Left ventricle myocardium superior (tissue), 1 donor: ENCODE measurements at regions not wholly inside any gene's neighbourhood (a gene's known extent, or its start where the extent isn't known, plus 50 kb on each side); places are given as distances from the start of the nearest gene placed in this dataset.

Experiments used
- ATAC-seq: fragments of 200-7000 bp; cut with Tn5 transposase; one replicate; pipeline ENCODE4 v1.9.1; 2020; ENCODE audit warnings: mild to moderate bottlenecking, moderate library complexity
- DNase-seq: peaks from one replicate; pipeline ENCODE4 v3.0.0-alpha.2; 2020
- intact Hi-C: fragments of 100-400 bp; cut with micrococcal nuclease; formaldehyde crosslinking; loops from one replicate; pipeline ENCODE4 v1.11.0; 2022
- donor health status: DM: no; HTN: yes; CAD: no; lungs with severe emphysema.

DNA sequence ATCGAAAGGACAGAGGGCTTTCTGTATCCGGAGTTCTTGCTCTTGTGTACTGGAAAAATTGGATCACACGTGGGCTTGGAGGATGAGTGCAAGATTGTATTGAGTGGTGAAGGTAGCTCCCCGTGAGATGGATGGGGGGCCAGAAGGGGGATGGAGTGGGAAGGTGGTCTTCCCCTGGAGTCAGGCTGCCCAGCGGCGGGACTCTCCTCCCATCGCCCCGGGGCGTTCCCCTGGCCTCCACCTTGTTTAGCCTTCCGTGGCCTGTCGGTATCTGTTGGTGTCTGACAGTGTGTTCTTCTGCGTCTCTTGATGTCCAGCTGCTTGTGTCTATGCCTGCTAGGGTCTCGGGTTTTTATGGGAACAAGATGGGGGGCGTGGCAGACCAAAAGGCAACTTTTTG, 54.6 kb upstream of the GABRA6 start:
- ATAC-seq (no peak), DNase-seq (no peak)
- intact Hi-C loops = no loop called here

GRCh38 chr5:161625673-161626072, 59.8 kb upstream of the GABRA6 start:
- intact Hi-C loops = loop anchor here (10.0 kb wide), 1 partner anchor 261 kb away; no protein-coding TSS in a partner anchor
- ATAC-seq = no peak

GRCh38 chr5:161614342-161614741, 67.8 kb upstream of the GABRB2 start:
- no peak for ATAC-seq

More at GRCh38 chr5:161625673-161626072, 59.8 kb upstream of the GABRA6 start:
- DNase-seq = no peak

DNA sequence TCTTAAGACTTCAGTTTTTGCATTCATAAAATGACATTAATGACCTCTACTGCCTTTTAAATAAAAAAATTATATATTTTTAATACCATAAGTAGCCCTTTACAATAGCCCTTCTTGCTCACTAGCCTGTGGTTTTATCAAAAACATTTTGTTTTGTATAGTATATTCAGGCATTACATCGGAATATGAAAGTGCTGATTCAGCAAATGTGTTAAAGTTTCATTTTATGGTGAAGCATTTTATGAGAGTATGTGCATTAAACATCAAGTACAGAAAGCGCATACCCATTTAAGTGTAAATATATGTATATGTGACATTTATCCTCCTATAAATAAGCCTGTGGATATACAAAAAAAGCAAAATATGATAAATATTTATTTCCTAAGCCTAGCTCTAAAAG, 56.2 kb upstream of the GABRB2 start:
- DNase-seq = no peak
- no peak for ATAC-seq
- intact Hi-C loops = no loop called here

More at GRCh38 chr5:161614342-161614741, 67.8 kb upstream of the GABRB2 start:
- DNase-seq = no peak
- intact Hi-C loops = no loop called here

DNA sequence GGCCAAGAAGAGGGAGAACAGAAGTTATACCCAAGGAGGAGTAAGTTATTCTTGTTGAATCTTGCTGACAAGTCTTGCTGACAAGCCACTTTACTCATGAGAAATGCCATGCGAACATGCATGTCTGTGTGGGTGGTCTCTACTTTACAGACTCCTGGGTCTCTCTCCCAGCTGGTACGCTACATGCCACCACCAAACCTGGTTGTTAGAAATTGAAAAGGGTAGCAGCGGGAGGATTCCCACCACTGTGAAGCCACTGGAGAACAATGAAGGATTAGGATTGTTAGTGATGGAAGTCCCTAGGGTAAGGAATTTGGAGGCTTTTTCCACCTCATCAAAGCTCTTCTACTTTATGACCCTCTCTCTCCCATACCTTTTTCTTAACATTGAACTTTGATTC, 53.6 kb upstream of the GABRB2 start:
- no peak for DNase-seq
- intact Hi-C loops = no loop called here
- ATAC-seq = no peak

DNA sequence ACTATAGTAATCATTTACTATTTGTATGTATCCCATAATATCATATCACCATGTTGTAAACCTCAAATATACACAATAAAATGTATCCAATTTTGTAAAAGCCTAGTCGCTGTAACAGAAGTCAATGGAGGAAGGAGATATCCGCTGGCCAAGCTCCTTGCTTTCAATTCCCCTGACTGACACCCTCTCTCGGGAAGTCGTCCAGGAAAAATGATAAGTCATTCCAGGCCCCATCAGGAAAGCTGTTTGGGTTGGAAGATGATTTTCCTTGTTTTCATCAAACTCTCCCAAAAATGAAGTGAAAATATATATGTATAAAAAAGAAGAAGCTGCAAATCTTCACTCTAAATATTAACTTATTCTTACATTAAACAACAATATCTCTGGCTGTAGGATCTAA, 52.2 kb upstream of the GABRB2 start:
- DNase-seq (no peak), ATAC-seq (no peak)
- intact Hi-C loops = no loop called here
